ENCODE measurements at regions not wholly inside any gene's neighbourhood (a gene's known extent, or its start where the extent isn't known, plus 50 kb on each side); places are given as distances from the start of the nearest gene placed in this dataset.

- intact Hi-C loops (cut with micrococcal nuclease): no loop called here
- no peak for DNase-seq (ENCODE audit: low spot score)
- no peaks in the 10 kb centered on the region for H3K36me3 Mint-ChIP-seq (ENCODE audit: low read depth)
- H3K9me3 Mint-ChIP-seq: no peaks in the 10 kb centered on the region
- H3K4me1 Mint-ChIP-seq (ENCODE audit: low read depth): no peaks in the 10 kb centered on the region
- peaks cover 3% of the 10 kb centered on the region for H3K27me3 Mint-ChIP-seq (ENCODE audit: insufficient read depth)
- no peak overlapping the region for H3K4me3 Mint-ChIP-seq
- no peak overlapping the region for H3K27ac Mint-ChIP-seq
Observed at GRCh38 chr5:52481201-52481600, 306.5 kb upstream of the ITGA1 start.

GRCh38 chr5:52481851-52482250 is 305.9 kb upstream of the ITGA1 start:
- Mint-ChIP-seq H3K4me3 (no peak overlapping the region), H3K27me3 (ENCODE audit: insufficient read depth) (peaks cover 4% of the 10 kb centered on the region), H3K9me3 (no peaks in the 10 kb centered on the region), H3K36me3 (ENCODE audit: low read depth) (no peaks in the 10 kb centered on the region), H3K4me1 (ENCODE audit: low read depth) (no peaks in the 10 kb centered on the region), H3K27ac (no peak overlapping the region)
- DNase-seq (ENCODE audit: low spot score): no peak
- intact Hi-C loops (cut with micrococcal nuclease): no loop called here

GRCh38 chr5:52491071-52491787 is 296.5 kb upstream of the ITGA1 start:
- no peak for DNase-seq (ENCODE audit: low spot score)
- no peaks in the 10 kb centered on the region for H3K36me3 Mint-ChIP-seq (ENCODE audit: low read depth)

GRCh38 chr5:52491818-52492217 is 295.9 kb upstream of the ITGA1 start:
- H3K4me3 Mint-ChIP-seq: no peak overlapping the region
- no peaks in the 10 kb centered on the region for H3K4me1 Mint-ChIP-seq (ENCODE audit: low read depth)

More at GRCh38 chr5:52491071-52491787, 296.5 kb upstream of the ITGA1 start:
- Mint-ChIP-seq H3K27me3 (ENCODE audit: insufficient read depth) (peaks cover under 1% of the 10 kb centered on the region), H3K4me3 (no peak overlapping the region), H3K9me3 (no peaks in the 10 kb centered on the region), H3K27ac (no peak overlapping the region), H3K4me1 (ENCODE audit: low read depth) (no peaks in the 10 kb centered on the region)
- intact Hi-C loops (cut with micrococcal nuclease): no loop called here

GRCh38 chr5:52497133-52497693 is 290.5 kb upstream of the ITGA1 start:
- Mint-ChIP-seq H3K27ac (no peak overlapping the region), H3K27me3 (ENCODE audit: insufficient read depth) (peaks cover 3% of the 10 kb centered on the region)
- DNase-seq (ENCODE audit: low spot score): no peak

More at GRCh38 chr5:52491818-52492217, 295.9 kb upstream of the ITGA1 start:
- DNase-seq (ENCODE audit: low spot score): no peak
- intact Hi-C loops (cut with micrococcal nuclease): no loop called here
- Mint-ChIP-seq H3K36me3 (ENCODE audit: low read depth) (no peaks in the 10 kb centered on the region), H3K9me3 (no peaks in the 10 kb centered on the region), H3K27ac (no peak overlapping the region), H3K27me3 (ENCODE audit: insufficient read depth) (peaks cover 2% of the 10 kb centered on the region)

GRCh38 chr5:52498607-52499006 is 289.1 kb upstream of the ITGA1 start:
- no peaks in the 10 kb centered on the region for H3K36me3 Mint-ChIP-seq (ENCODE audit: low read depth)
- intact Hi-C loops (cut with micrococcal nuclease): no loop called here
- H3K4me3 Mint-ChIP-seq: no peak overlapping the region
- H3K27me3 Mint-ChIP-seq (ENCODE audit: insufficient read depth): peaks cover 3% of the 10 kb centered on the region
- no peak overlapping the region for H3K27ac Mint-ChIP-seq
- H3K4me1 Mint-ChIP-seq (ENCODE audit: low read depth): no peaks in the 10 kb centered on the region
- DNase-seq (ENCODE audit: low spot score): no peak
- no peaks in the 10 kb centered on the region for H3K9me3 Mint-ChIP-seq

More at GRCh38 chr5:52497133-52497693, 290.5 kb upstream of the ITGA1 start:
- H3K4me3 Mint-ChIP-seq: no peak overlapping the region
- H3K4me1 Mint-ChIP-seq (ENCODE audit: low read depth): no peaks in the 10 kb centered on the region
- H3K36me3 Mint-ChIP-seq (ENCODE audit: low read depth): no peaks in the 10 kb centered on the region
- H3K9me3 Mint-ChIP-seq: no peaks in the 10 kb centered on the region
- intact Hi-C loops (cut with micrococcal nuclease): no loop called here

- no peaks in the 10 kb centered on the region for H3K4me1 Mint-ChIP-seq (ENCODE audit: low read depth)
- no peak overlapping the region for H3K27ac Mint-ChIP-seq
- no peak overlapping the region for H3K4me3 Mint-ChIP-seq
- no peaks in the 10 kb centered on the region for H3K36me3 Mint-ChIP-seq (ENCODE audit: low read depth)
- DNase-seq (ENCODE audit: low spot score): no peak
- peaks cover 5% of the 10 kb centered on the region for H3K27me3 Mint-ChIP-seq (ENCODE audit: insufficient read depth)
- no peaks in the 10 kb centered on the region for H3K9me3 Mint-ChIP-seq
- intact Hi-C loops (cut with micrococcal nuclease): no loop called here
Observed at GRCh38 chr5:52502460-52502999, 285.2 kb upstream of the ITGA1 start.

- Mint-ChIP-seq H3K4me1 (ENCODE audit: low read depth) (no peaks in the 10 kb centered on the region), H3K9me3 (no peaks in the 10 kb centered on the region), H3K4me3 (no peak overlapping the region), H3K27me3 (ENCODE audit: insufficient read depth) (peaks cover 9% of the 10 kb centered on the region), H3K36me3 (ENCODE audit: low read depth) (no peaks in the 10 kb centered on the region), H3K27ac (no peak overlapping the region)
- no peak for DNase-seq (ENCODE audit: low spot score)
- intact Hi-C loops (cut with micrococcal nuclease): no loop called here
Observed at GRCh38 chr5:52504584-52505240, 283.0 kb upstream of the ITGA1 start.

- no peak overlapping the region for H3K27ac Mint-ChIP-seq
- no peaks in the 10 kb centered on the region for H3K36me3 Mint-ChIP-seq (ENCODE audit: low read depth)
- no peaks in the 10 kb centered on the region for H3K4me1 Mint-ChIP-seq (ENCODE audit: low read depth)
- no peaks in the 10 kb centered on the region for H3K9me3 Mint-ChIP-seq
- intact Hi-C loops (cut with micrococcal nuclease): no loop called here
- DNase-seq (ENCODE audit: low spot score): no peak
- H3K27me3 Mint-ChIP-seq (ENCODE audit: insufficient read depth): no peaks in the 10 kb centered on the region
- H3K4me3 Mint-ChIP-seq: no peak overlapping the region
Observed at GRCh38 chr5:52517667-52518066, 270.0 kb upstream of the ITGA1 start.

GRCh38 chr5:52520171-52520570 is 267.5 kb upstream of the ITGA1 start:
- intact Hi-C loops (cut with micrococcal nuclease): no loop called here
- Mint-ChIP-seq H3K36me3 (ENCODE audit: low read depth) (no peaks in the 10 kb centered on the region), H3K27ac (no peak overlapping the region), H3K4me3 (no peak overlapping the region), H3K27me3 (ENCODE audit: insufficient read depth) (no peaks in the 10 kb centered on the region), H3K9me3 (no peaks in the 10 kb centered on the region), H3K4me1 (ENCODE audit: low read depth) (no peaks in the 10 kb centered on the region)
- no peak for DNase-seq (ENCODE audit: low spot score)

GRCh38 chr5:52521236-52521635 is 266.5 kb upstream of the ITGA1 start:
- no peaks in the 10 kb centered on the region for H3K27me3 Mint-ChIP-seq (ENCODE audit: insufficient read depth)
- H3K36me3 Mint-ChIP-seq (ENCODE audit: low read depth): no peaks in the 10 kb centered on the region
- H3K4me3 Mint-ChIP-seq: no peak overlapping the region
- no peaks in the 10 kb centered on the region for H3K9me3 Mint-ChIP-seq
- no peaks in the 10 kb centered on the region for H3K4me1 Mint-ChIP-seq (ENCODE audit: low read depth)
- H3K27ac Mint-ChIP-seq: no peak overlapping the region
- DNase-seq (ENCODE audit: low spot score): no peak
- intact Hi-C loops (cut with micrococcal nuclease): no loop called here

- intact Hi-C loops (cut with micrococcal nuclease): no loop called here
- Mint-ChIP-seq H3K9me3 (no peaks in the 10 kb centered on the region), H3K4me3 (no peak overlapping the region), H3K36me3 (ENCODE audit: low read depth) (no peaks in the 10 kb centered on the region), H3K27ac (no peak overlapping the region), H3K27me3 (ENCODE audit: insufficient read depth) (no peaks in the 10 kb centered on the region), H3K4me1 (ENCODE audit: low read depth) (no peaks in the 10 kb centered on the region)
- no peak for DNase-seq (ENCODE audit: low spot score)
Observed at GRCh38 chr5:52523701-52524100, 264.0 kb upstream of the ITGA1 start.

GRCh38 chr5:52531105-52531504 is 256.6 kb upstream of the ITGA1 start:
- Mint-ChIP-seq H3K36me3 (ENCODE audit: low read depth) (no peaks in the 10 kb centered on the region), H3K27ac (no peak overlapping the region), H3K27me3 (ENCODE audit: insufficient read depth) (no peaks in the 10 kb centered on the region), H3K4me1 (ENCODE audit: low read depth) (no peaks in the 10 kb centered on the region), H3K4me3 (no peak overlapping the region), H3K9me3 (peaks cover 9% of the 10 kb centered on the region)
- intact Hi-C loops (cut with micrococcal nuclease): no loop called here
- DNase-seq (ENCODE audit: low spot score): no peak
